VCaP (cell line): ENCODE measurements at regions not wholly inside any gene's neighbourhood (a gene's known extent, or its start where the extent isn't known, plus 50 kb on each side); places are given as distances from the start of the nearest gene placed in this dataset.

ENCODE experiments used
- H3K27ac ChIP-seq: fragments of 450-650 bp; 2 replicates; pipeline ENCODE4 v1.5.1; 2017
- CTCF ChIP-seq: fragments of 450-650 bp; conservative IDR thresholded peaks from 2 replicates; pipeline ENCODE4 v1.5.1; 2017; ENCODE audit warnings: mild to moderate bottlenecking, moderate library complexity

GRCh38 chr21:14877581-14878228, 187.1 kb downstream of the NRIP1 start:
- peak overlapping the region; percentile 53 for H3K27ac ChIP-seq
- TF ChIP-seq CTCF = no peak

GRCh38 chr21:14876524-14876840, 188.3 kb downstream of the NRIP1 start:
- peak overlapping the region; percentile 53 for H3K27ac ChIP-seq
- TF ChIP-seq CTCF = no peak

GRCh38 chr21:14875704-14876523, 188.9 kb downstream of the NRIP1 start:
- TF ChIP-seq CTCF = no peak

GRCh38 chr21:14875186-14875585, 189.6 kb downstream of the NRIP1 start:
- peak overlapping the region; percentile 53 for H3K27ac ChIP-seq
- no peak for TF ChIP-seq CTCF

More at GRCh38 chr21:14875704-14876523, 188.9 kb downstream of the NRIP1 start:
- peak overlapping the region; percentile 53; the same call in 1 of the 2 replicates for H3K27ac ChIP-seq

- no peak for TF ChIP-seq CTCF
- H3K27ac ChIP-seq = peak overlapping the region; percentile 53
Observed at GRCh38 chr21:14874379-14874778, 190.4 kb downstream of the NRIP1 start.

- peak overlapping the region; percentile 77 for H3K27ac ChIP-seq
- TF ChIP-seq CTCF = no peak
Observed at GRCh38 chr21:14871861-14872260, 192.9 kb downstream of the NRIP1 start.

- H3K27ac ChIP-seq = peak overlapping the region; percentile 77
- TF ChIP-seq CTCF = no peak
Observed at GRCh38 chr21:14870853-14871149, 194.0 kb downstream of the NRIP1 start.
